ENCODE measurements at regions not wholly inside any gene's neighbourhood (a gene's known extent, or its start where the extent isn't known, plus 50 kb on each side); places are given as distances from the start of the nearest gene placed in this dataset.

DNA sequence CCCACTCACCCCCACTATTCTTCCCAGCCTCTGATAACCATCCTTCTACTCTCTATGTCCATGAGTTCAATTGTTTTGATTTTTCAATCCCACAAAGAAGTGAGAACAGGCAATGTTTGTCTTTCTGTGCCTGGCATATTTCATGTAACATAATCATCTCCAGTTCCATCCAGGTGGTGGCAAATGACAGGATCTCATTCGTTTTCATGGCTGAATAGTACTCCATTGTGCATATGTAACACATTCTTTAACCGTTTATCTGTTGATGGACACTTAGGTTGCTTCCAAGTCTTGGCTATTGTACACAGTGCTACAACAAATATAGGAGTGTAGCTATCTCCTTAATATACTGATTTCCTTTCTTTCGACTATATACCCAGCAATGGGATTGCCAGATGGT, 169.3 kb upstream of the NFIA start:
- H3K4me1 ChIP-seq = no peaks in the 10 kb centered on the region
- no peaks in the 10 kb centered on the region for H3K27me3 ChIP-seq
- intact Hi-C loops (cut with DNase I) = no loop called here
- H3K27ac ChIP-seq = no peak overlapping the region
- no peak overlapping the region for H3K4me3 ChIP-seq (replicated peaks in 1 of 3)
- no peak for DNase-seq
- WGBS, 2 donors = 80 to 91% methylated on average over 3 of the region's 3 CpGs
- no peak for TF ChIP-seq POLR2A (IDR thresholded peaks at IDR 0.05)
- TF ChIP-seq, protein P1, sequence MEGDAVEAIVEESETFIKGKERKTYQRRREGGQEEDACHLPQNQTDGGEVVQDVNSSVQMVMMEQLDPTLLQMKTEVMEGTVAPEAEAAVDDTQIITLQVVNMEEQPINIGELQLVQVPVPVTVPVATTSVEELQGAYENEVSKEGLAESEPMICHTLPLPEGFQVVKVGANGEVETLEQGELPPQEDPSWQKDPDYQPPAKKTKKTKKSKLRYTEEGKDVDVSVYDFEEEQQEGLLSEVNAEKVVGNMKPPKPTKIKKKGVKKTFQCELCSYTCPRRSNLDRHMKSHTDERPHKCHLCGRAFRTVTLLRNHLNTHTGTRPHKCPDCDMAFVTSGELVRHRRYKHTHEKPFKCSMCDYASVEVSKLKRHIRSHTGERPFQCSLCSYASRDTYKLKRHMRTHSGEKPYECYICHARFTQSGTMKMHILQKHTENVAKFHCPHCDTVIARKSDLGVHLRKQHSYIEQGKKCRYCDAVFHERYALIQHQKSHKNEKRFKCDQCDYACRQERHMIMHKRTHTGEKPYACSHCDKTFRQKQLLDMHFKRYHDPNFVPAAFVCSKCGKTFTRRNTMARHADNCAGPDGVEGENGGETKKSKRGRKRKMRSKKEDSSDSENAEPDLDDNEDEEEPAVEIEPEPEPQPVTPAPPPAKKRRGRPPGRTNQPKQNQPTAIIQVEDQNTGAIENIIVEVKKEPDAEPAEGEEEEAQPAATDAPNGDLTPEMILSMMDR (IDR thresholded peaks at IDR 0.05) = no peak
- H3K9me3 ChIP-seq = no peaks in the 10 kb centered on the region
- no peaks in the 10 kb centered on the region for H3K36me3 ChIP-seq

DNA sequence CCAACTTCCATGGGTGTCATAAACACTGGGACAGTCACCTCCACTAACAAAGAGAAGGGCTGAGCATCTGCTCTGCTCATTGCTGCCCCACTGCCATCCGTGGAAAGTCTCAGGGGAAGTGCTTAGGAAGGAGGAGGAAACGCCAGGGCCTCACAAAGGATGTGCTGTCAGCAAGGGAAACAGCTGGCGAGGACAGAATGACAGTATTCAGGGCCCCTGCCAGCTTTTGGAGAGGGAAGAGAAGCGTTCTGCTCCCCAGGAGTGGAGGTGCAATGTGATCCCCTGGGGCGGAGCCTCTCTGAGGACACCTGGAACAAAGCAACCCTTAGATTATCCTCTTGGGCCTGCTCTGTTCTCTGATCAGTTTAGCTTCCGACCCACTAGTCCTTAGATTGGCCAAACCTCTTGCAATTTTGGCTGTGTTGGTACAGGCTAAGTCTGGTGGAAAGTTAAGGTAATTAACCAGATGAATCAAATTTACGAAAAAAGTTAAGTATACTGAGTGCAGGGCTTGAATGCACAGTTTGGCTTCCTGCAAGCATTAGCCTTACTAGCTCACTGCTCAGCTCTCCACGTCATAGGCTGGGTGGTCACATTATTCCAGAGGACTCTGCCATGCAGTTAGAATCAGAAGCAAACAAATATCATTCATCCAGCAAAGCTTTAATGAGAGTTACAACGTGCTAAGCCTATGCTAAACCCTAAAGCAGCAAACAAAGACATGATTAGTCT, 170.2 kb upstream of the NFIA start:
- no peaks in the 10 kb centered on the region for H3K4me1 ChIP-seq
- H3K9me3 ChIP-seq = no peaks in the 10 kb centered on the region
- WGBS, 2 donors = 57 to 61% methylated on average over 9 of the region's 9 CpGs
- intact Hi-C loops (cut with DNase I) = no loop called here
- no peaks in the 10 kb centered on the region for H3K36me3 ChIP-seq
- TF ChIP-seq, protein P1 (IDR thresholded peaks at IDR 0.05) = no peak
- no peaks in the 10 kb centered on the region for H3K27me3 ChIP-seq
- no peak overlapping the region for H3K27ac ChIP-seq
- no peak overlapping the region for H3K4me3 ChIP-seq (replicated peaks in 1 of 3)
- peak; percentile 17 to 19 for DNase-seq

DNA sequence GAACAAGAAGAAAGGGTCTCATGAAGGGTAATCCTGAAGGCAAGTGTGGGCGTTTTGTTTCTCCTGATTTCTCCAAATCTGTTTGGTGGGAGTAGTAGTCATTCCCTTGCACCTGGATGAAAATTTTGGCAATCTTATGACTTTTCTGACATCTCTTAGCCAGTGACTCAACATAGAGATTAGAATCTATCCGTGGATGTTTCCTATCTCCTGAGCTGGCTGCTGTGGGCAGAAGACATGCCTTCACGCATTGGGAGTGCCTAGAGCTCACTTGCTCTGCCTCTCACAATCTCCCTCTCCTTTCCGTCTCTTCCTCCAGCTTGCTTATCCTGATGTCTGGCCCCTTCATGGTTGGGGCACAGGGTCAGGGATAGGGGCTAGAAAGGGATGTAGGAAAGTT, 174.2 kb upstream of the NFIA start:
- no peak for TF ChIP-seq POLR2A (IDR thresholded peaks at IDR 0.05)
- TF ChIP-seq, protein P1 (IDR thresholded peaks at IDR 0.05) = no peak
- no peak for DNase-seq

DNA sequence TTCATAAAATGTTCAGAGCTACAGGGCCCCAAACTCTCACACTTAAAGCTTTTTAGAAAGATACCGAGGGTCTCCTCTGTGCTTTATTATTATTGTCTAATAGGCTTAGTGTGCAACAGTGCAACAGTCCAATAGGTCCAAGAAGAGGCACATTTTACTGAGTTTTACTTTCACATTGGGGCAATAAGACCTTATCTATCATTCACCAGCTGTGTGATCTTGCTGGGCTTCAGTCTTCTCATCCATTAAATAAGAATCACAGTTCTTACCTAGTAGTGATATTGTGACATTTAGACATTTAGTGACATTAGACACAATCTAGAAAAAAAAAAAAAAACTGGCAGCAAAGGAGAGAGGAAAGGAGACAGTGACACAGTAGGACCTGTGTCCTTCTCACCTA, 175.8 kb upstream of the NFIA start:
- Histone ChIP-seq H3K9me3 (no peaks in the 10 kb centered on the region), H3K27ac (no peak overlapping the region), H3K4me1 (peaks cover 5 to 7% of the 10 kb centered on the region in 2 donors), H3K27me3 (no peaks in the 10 kb centered on the region), H3K36me3 (no peaks in the 10 kb centered on the region), H3K4me3 (replicated peaks in 1 of 3) (no peak overlapping the region)
- intact Hi-C loops (cut with DNase I) = no loop called here
- WGBS, 2 donors = 97 to 98% methylated on average over 1 of the region's 1 CpG
- no peak for TF ChIP-seq POLR2A (IDR thresholded peaks at IDR 0.05)
- TF ChIP-seq, protein P1 (IDR thresholded peaks at IDR 0.05) = no peak
- no peak for DNase-seq

More for the DNA sequence above, 174.2 kb upstream of the NFIA start:
- 68 to 76% methylated on average over 4 of the region's 4 CpGs for WGBS, 2 donors
- intact Hi-C loops (cut with DNase I) = no loop called here
- Histone ChIP-seq H3K4me1 (peaks cover 5 to 7% of the 10 kb centered on the region in 2 donors), H3K4me3 (replicated peaks in 1 of 3) (no peak overlapping the region), H3K36me3 (no peaks in the 10 kb centered on the region), H3K27ac (no peak overlapping the region), H3K27me3 (no peaks in the 10 kb centered on the region), H3K9me3 (no peaks in the 10 kb centered on the region)

DNA sequence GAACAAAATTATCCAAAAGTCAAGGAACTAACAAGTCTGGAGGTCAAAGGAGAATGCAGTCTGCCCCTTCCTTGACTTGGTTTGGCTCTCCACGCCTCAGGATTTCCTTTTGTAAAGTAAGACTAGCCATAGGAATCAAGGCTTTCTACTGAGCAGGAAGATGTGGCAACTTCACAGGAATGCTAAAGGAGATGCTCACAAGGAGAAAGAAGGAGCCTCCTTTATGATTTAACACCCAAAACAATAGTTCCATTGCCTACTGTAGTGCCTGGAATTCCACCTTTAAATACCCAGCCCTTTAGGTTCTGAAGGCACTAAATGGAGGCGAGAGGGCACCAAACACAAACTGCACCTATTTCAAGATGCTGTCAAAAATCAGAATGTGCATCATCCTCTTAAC, 176.3 kb upstream of the NFIA start:
- H3K4me1 ChIP-seq = peaks cover 5 to 7% of the 10 kb centered on the region in 2 donors
- intact Hi-C loops (cut with DNase I) = no loop called here
- 92 to 96% methylated on average over 2 of the region's 2 CpGs for WGBS, 2 donors
- no peaks in the 10 kb centered on the region for H3K36me3 ChIP-seq
- no peaks in the 10 kb centered on the region for H3K27me3 ChIP-seq
- H3K4me3 ChIP-seq (replicated peaks in 1 of 3) = no peak overlapping the region
- H3K27ac ChIP-seq = no peak overlapping the region
- H3K9me3 ChIP-seq = no peaks in the 10 kb centered on the region
- TF ChIP-seq, protein P1 (IDR thresholded peaks at IDR 0.05) = no peak
- TF ChIP-seq POLR2A (IDR thresholded peaks at IDR 0.05) = no peak
- no peak for DNase-seq

Data from thyroid gland (tissue), 4 donors.